GM12891 (cell line): ENCODE measurements at regions not wholly inside any gene's neighbourhood (a gene's known extent, or its start where the extent isn't known, plus 50 kb on each side); places are given as distances from the start of the nearest gene placed in this dataset.
"Not testable (repeated sequence)": the region's sequence is repeated elsewhere in the genome, so short reads cannot be mapped to it uniquely, and the experiment has no call there.

Experiments used
- DNase-seq: peaks from one replicate; pipeline ENCODE4 v3.0.0; 2011; ENCODE audit warnings: low spot score; ENCODE audit not compliant: insufficient read length
- FAIRE-seq: peaks from 2 replicates; lab custom pipeline; 2011; peaks lifted over from hg19 to GRCh38; lab: Jason Lieb, UNC
- PAX5 ChIP-seq: IDR thresholded peaks from 2 replicates; pipeline ENCODE4 v1.6.1; 2011; ENCODE audit warnings: low read length, moderate library complexity, mild to moderate bottlenecking; ENCODE audit not compliant: insufficient read depth, severe bottlenecking
- POLR2A ChIP-seq: IDR thresholded peaks from 2 replicates; pipeline ENCODE4 v1.6.1; 2011; ENCODE audit warnings: low read depth, low read length, control low read depth
- POLR2AphosphoS5 ChIP-seq: IDR thresholded peaks from 2 replicates; pipeline ENCODE4 v1.6.1; 2011; ENCODE audit warnings: low read depth, low read length, control low read depth
- POU2F2 ChIP-seq: IDR thresholded peaks from 2 replicates; pipeline ENCODE4 v1.6.1; 2011; ENCODE audit warnings: low read depth, mild to moderate bottlenecking, control low read depth, low read length, moderate library complexity
- SPI1 ChIP-seq: IDR thresholded peaks from 2 replicates; pipeline ENCODE4 v1.6.1; 2011; ENCODE audit warnings: low read depth, low read length, control low read depth
- TAF1 ChIP-seq: IDR thresholded peaks from 2 replicates; pipeline ENCODE4 v1.6.1; 2011; ENCODE audit warnings: low read depth, low read length, control low read depth

DNA sequence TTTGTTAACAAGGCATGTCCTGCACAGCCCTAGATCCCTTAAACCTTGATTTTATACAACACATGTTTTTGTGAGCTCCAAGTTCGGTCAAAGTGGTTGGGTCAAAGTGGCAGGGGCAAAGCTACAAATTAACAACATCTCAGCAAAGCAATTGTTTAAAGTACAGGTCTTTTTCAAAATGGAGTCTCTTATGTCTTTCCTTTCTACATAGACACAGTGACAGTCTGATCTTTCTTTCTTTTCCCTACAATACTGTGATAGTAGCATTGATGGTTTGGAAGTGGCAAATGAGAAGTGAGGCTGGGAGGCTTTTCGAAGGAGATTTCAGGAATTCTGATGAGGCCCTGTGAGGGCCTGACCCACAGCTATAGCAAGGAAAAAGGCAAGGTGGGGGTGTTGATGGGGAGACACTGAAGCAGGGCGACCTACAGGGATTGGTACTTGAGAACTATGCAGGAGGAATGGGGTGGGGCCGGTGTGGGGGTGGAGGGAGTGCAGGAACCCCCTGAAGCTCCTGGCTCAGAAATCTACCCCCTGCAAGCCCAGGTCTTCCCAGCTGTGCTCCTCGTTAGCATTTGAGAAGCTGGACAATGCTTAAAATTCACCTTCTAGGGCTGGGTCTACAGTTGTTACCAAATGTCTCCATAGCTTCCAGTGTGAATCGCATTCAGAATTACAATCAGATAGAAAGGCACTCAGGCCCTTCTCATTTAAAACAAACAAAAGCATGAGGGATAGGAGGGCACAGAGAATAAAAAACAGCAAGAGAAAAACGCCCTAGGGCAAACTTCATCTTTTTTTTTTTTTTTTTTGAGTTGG is 102.6 kb upstream of the PPM1J start:
- DNase-seq, result no peak
- FAIRE-seq, result no peak
- TF ChIP-seq TAF1 (no peak), POLR2A (no peak), PAX5 (no peak), SPI1 (no peak)

DNA sequence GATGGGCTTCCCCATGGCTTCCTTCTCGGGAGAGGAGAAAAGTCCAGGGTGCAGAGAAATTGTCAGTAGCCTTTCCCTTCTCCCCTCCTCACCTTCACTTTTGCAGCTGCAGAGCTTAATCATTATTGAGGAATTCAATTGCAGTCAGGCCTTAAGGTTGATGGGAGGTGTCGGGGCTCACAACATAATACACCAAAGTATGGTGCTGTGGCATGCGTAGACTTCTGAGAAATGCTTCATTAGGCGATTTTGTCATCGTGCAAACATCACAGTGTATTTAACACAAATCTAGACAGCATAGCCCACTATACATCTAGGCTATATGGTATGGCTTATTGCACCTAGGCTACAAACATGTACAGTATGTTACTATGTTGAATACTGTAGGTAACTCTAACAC is 100.2 kb upstream of the PPM1J start:
- no peak for FAIRE-seq

GRCh38 chr1:112814645-112815044 is 99.5 kb upstream of the PPM1J start:
- FAIRE-seq, DNase-seq: not testable (repeated sequence)

More for the DNA sequence above, 100.2 kb upstream of the PPM1J start:
- TF ChIP-seq TAF1 (no peak), POLR2A (no peak), POU2F2 (no peak), POLR2AphosphoS5 (no peak), PAX5 (no peak), SPI1 (no peak)
- no peak for DNase-seq

GRCh38 chr1:112808861-112809684 is 93.9 kb upstream of the PPM1J start:
- no peak for FAIRE-seq
- TF ChIP-seq TAF1, result no peak
- TF ChIP-seq PAX5, result no peak
- TF ChIP-seq POLR2A, result no peak
- no peak for TF ChIP-seq POU2F2
- TF ChIP-seq POLR2AphosphoS5, result no peak
- no peak for TF ChIP-seq SPI1
- peak; percentile 56 for DNase-seq

- FAIRE-seq, result no peak
- no peak for TF ChIP-seq TAF1
- TF ChIP-seq POU2F2, result no peak
- TF ChIP-seq SPI1, result no peak
- TF ChIP-seq POLR2AphosphoS5, result no peak
- no peak for TF ChIP-seq PAX5
- no peak for DNase-seq
These were observed 92.9 kb upstream of the PPM1J start for GRCh38 chr1:112807999-112808398.

GRCh38 chr1:112807117-112807516 is 92.0 kb upstream of the PPM1J start:
- DNase-seq (no peak), FAIRE-seq (no peak)
- no peak for TF ChIP-seq TAF1
- TF ChIP-seq POLR2AphosphoS5, result no peak
- no peak for TF ChIP-seq SPI1
- no peak for TF ChIP-seq POLR2A
- TF ChIP-seq PAX5, result no peak
- TF ChIP-seq POU2F2, result no peak

GRCh38 chr1:112806090-112806642 is 91.0 kb upstream of the PPM1J start:
- FAIRE-seq (no peak), DNase-seq (no peak)
- TF ChIP-seq POLR2AphosphoS5 (no peak), PAX5 (no peak), TAF1 (no peak), SPI1 (no peak), POLR2A (no peak), POU2F2 (no peak)

DNA sequence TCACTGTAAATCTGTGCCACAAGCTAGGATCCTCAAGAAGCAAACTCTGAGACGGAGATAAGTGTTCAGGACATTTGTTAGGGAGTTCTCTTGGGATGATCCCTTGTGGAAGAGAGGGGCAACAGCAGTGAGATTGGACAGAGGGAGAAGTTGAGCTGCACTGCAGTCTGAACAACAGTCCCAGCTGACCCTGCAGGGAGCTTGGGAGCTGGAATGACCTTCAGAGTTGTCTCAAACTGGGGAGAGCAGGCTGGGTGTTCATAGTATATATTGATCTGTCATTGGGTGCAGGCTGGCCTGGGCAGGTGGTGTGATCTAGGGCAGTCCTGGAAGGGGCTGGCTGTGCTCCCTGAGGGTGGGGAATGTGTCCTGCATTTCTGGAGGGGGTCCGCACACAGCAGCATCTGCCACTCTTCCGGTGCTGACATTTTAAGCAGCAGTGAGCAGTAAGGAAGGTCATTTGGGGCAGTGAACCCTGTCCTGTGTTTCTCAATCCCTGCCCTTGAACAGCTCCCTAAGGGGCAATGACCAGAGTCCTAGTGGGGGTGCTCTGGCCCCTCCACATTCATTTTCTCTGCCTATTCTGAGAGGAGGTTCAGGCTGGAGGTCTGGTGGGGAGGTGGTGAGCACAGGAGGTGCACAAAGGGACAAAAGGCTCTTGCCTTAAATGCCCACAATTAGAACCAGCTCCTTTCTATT is 90.2 kb upstream of the PPM1J start:
- FAIRE-seq, result no peak
- TF ChIP-seq TAF1 (no peak), POU2F2 (no peak), POLR2A (no peak), POLR2AphosphoS5 (no peak), PAX5 (no peak), SPI1 (no peak)

More for the DNA sequence above, 90.2 kb upstream of the PPM1J start:
- DNase-seq, result no peak
